GM19468 (cell line): ENCODE measurements at regions not wholly inside any gene's neighbourhood (a gene's known extent, or its start where the extent isn't known, plus 50 kb on each side); places are given as distances from the start of the nearest gene placed in this dataset.

Experiments used
- ATAC-seq: cut with Tn5 transposase; IDR thresholded peaks from one replicate; pipeline ENCODE4 v1.9.1; 2021; ENCODE audit warnings: mild to moderate bottlenecking, moderate library complexity, moderate number of reproducible peaks; ENCODE audit not compliant: unreplicated experiment; ENCODE audit errors: extremely low read depth

DNA sequence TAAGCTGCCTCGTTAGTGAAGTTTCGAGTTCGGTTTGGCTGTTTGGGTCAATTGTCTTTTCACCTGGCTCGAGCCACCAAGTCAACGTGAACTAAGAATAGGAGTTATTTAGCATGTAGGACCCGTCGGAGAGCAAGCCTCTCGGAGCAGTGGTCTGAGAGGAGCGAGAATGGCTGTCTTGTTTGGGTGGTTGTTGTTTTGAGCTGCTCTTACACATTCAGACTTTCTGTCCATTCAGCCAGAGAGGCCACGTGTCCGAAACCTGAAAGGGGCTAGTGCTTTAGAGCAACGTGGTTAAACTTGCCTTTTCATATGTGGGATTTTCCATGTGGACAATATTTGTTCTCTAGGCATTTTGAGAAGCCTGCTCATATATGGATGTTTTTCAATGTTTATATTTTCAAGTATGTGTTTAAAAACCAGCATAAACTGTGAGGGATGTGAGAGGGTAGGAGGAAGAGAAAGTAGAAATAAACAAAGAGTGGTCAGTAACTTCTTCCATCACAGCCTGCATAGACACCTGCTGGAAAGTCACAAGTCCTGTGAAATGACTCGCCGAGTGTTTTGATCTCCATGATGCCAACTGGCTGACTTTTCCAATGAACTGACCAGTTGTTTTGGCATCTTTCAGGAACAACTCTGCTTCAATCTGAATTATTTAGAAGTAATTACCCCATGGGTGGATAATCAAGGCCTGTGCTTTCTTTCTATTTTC is 221.0 kb downstream of the ASCL1 start:
- ATAC-seq: no peak

GRCh38 chr12:103181366-103182152 is 224.1 kb downstream of the ASCL1 start:
- ATAC-seq: peak; percentile 65

DNA sequence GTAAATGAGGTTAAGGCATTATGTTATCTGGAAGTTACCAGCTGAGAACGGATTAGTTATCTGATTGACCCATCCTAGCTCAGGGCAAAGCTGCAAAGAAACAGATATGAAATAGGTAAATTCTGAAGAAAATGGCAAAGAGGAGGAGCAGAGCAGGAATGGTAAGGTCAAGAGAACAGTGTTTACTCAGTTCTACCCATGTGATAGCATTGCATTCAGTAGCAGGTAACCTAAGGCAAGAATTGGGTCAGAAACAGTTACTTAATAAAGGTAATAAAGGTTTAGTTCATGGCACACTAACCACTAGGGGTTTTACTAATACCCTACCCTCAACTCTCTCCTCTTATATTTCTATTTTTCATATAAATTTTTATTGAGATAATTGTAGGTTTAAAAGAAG is 224.8 kb downstream of the ASCL1 start:
- ATAC-seq: no peak

DNA sequence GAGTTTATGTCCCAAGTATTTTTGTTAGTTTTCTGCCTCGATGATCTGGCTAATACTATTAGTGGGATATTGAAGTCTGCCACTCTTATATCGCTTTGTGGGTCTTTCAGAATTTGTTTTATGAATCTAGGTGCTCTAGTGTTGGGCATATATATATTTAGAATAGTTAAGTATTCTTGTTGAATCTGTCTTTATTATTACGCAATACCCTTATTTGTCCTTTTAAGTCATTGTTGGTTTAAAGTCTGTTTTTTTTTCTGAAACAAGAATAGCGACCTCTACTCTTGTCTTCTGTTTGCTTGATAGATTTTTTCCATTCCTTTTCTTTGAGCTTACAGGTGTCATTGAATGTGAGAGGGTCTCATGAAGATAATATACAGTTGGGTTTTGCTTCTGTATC is 239.0 kb downstream of the ASCL1 start:
- ATAC-seq: no peak

GRCh38 chr12:103197725-103198388 is 240.4 kb downstream of the ASCL1 start:
- ATAC-seq: no peak

DNA sequence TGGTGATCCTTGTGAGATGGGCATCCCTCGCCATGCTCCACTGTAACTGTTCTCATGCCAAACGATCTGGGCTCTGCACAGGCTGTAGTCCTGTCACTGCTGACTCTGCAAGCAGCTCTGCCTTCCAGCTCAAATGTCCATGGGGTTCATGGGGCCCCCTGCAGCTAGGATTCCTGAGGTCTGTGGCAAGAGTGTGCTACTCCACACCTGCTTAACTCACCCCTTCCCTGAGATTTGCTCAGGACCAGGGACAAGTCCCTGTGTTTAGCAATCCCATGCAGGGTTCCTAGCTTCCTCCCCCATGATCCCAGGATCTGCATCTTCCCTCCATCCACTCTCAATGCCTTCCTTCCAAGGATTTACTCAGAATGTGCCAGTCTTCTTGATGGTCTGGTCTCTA is 241.0 kb downstream of the ASCL1 start:
- no peak for ATAC-seq

DNA sequence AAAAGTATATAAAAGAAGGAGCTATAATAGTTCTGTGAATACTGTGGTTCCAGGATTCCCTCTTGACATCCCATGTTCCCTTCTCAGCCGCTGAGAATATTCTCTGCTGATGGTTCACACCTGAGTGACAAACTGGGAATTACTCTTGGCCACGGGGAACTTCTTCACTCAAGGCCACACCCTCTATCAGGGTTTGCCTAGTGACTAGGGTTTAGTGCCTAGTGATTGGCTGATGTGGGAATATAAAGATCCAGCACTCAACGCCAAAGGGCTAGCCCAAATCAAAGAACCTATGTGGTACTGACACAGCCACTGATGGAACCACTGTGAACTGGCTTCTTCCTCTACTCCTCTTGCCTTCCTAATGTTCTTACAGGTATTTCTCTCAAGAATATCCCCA is 248.4 kb downstream of the ASCL1 start:
- no peak for ATAC-seq

- no peak for ATAC-seq
Measured at GRCh38 chr12:103207936-103208335, 250.5 kb downstream of the ASCL1 start.

DNA sequence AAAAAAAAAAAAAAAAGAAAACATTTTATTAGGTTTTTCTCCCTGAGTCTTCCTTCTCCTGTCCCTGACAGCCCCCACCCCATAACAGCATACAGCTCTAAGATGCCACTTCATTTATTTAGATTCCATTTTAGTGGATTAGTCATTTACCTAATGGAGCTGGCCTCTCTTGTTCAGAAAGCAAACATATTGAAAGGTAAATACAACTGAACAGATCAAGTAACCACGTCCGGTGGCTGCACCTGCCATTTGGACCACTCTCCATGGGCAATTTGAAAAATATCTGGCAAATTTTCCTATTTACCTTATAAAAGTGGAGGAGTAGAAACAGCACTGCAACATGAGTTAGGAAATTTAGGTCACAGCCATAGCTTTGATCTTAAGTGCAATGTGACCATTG is 254.6 kb downstream of the C12orf42 start:
- ATAC-seq: no peak

GRCh38 chr12:103244596-103244995 is 251.2 kb downstream of the C12orf42 start:
- ATAC-seq: no peak

GRCh38 chr12:103247531-103247930 is 248.2 kb downstream of the C12orf42 start:
- no peak for ATAC-seq

DNA sequence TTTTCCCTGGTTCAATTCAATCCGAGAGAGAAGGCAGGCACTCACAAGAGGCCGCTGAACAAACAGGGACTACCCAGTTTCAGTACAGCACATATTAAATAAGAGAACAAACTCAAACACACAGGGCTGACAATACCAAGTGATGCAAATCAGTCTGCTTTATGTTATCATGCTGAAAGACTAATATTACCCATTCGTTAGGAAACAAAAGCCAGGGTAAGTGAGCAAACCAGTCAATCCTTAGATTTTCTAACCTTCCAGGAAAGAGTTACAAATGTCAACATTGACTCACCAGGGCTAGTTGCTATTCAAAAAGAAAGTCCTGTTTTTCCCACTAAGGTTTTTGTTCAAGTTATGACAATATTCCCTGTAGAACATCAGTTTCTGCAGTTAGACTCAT is 246.2 kb downstream of the C12orf42 start:
- ATAC-seq: no peak

DNA sequence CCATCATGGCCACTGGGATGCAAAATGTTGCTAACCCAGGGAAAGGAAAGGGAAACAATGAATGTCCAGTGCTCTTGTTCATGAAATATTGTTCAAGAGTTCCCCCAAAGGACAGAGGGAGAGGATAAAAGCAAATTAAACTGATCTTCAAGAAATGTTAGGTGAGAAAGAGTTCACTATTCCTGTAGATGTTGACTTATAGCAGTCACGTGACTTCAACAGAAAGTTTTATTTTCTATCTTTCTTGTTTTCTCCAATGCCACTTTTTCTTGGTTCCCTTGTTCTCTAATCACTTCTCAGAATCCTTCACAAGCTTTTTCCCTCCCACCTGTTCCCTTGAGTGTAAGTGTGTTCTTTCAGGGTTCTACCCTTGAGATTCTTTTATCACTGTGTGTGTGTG is 245.3 kb downstream of the C12orf42 start:
- no peak for ATAC-seq
